ENCODE measurements at regions not wholly inside any gene's neighbourhood (a gene's known extent, or its start where the extent isn't known, plus 50 kb on each side); places are given as distances from the start of the nearest gene placed in this dataset.

GRCh38 chrX:96407981-96408380, 276.7 kb upstream of the DIAPH2 start:
- TF ChIP-seq POLR2A (IDR thresholded peaks at IDR 0.05; ENCODE audit: control extremely low read depth in 1 of 2, low read depth in 2 of 2, low read length in 2 of 2) (no peak), CTCF (IDR thresholded peaks at IDR 0.05; ENCODE audit: control extremely low read depth in 1 of 3, insufficient read depth in 1 of 3, low read depth in 1 of 3, low read length in 3 of 3) (no peak), SP2 (IDR thresholded peaks at IDR 0.05; ENCODE audit: low read length) (no peak)
